ENCODE measurements at regions not wholly inside any gene's neighbourhood (a gene's known extent, or its start where the extent isn't known, plus 50 kb on each side); places are given as distances from the start of the nearest gene placed in this dataset.

DNA sequence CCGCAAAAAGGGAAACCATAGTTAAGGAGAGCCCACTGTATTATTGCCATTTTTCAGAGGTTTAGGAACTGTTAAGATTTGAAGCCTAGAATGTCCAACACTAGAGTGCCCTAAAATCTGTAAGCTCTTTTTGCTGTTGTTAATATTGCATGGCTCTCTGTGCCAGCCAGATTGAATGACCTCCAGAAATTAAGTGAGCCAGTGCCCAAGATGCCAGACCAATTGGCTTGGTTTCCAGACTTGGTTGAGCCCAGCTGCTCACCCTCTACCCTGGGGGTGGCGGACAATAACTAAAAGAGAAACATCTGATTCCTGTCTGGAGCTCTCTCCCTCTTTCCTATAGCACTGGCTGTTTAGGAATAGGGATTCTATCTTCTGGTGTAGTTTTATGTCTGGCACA lies 340.1 kb downstream of the PHF14 start:
- Histone ChIP-seq H3K4me3 (no peak overlapping the region), H3K9me3 (no peaks in the 10 kb centered on the region), H3K4me1 (no peaks in the 10 kb centered on the region), H3K27ac (no peak overlapping the region), H3K36me3 (no peaks in the 10 kb centered on the region), H3K27me3 (no peaks in the 10 kb centered on the region)
- TF ChIP-seq, protein P1, sequence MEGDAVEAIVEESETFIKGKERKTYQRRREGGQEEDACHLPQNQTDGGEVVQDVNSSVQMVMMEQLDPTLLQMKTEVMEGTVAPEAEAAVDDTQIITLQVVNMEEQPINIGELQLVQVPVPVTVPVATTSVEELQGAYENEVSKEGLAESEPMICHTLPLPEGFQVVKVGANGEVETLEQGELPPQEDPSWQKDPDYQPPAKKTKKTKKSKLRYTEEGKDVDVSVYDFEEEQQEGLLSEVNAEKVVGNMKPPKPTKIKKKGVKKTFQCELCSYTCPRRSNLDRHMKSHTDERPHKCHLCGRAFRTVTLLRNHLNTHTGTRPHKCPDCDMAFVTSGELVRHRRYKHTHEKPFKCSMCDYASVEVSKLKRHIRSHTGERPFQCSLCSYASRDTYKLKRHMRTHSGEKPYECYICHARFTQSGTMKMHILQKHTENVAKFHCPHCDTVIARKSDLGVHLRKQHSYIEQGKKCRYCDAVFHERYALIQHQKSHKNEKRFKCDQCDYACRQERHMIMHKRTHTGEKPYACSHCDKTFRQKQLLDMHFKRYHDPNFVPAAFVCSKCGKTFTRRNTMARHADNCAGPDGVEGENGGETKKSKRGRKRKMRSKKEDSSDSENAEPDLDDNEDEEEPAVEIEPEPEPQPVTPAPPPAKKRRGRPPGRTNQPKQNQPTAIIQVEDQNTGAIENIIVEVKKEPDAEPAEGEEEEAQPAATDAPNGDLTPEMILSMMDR (IDR thresholded peaks at IDR 0.05), result no peak
- intact Hi-C loops (cut with DNase I), result no loop called here
- ATAC-seq (no peak), DNase-seq (no peak)

DNA sequence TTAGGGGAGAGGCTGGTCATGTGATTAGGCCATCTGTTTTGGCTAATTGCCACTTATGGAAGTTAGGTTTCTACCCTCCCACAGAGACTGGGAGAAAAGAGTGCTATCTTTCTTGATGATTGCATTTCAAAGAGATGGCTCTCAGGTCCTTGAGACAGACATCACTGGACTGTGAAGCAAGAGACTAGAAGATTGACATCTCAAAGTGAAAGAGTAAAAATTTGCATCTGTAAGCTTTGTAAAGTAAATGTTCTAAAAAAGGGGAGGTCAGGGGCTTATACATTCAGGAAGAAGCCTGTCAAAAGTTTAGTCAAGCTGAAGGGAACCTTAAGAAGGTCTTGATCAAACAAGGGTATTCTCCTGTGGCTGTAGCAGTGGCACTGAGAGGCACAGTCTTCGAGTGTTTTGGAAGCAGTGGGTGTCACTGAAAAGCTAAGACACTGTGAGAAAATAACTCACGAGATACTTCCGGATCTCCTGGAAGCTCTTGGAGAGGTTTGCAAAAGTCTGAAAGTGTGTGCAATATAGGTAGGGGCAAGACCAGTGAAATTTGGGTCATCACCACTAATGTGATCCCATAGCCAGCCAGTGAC lies 342.1 kb downstream of the PHF14 start:
- H3K36me3 ChIP-seq, result no peaks in the 10 kb centered on the region
- ATAC-seq (no peak), DNase-seq (no peak)
- no peak overlapping the region for H3K4me3 ChIP-seq
- TF ChIP-seq, protein P1 (IDR thresholded peaks at IDR 0.05), result no peak
- no peaks in the 10 kb centered on the region for H3K9me3 ChIP-seq
- no peaks in the 10 kb centered on the region for H3K27me3 ChIP-seq
- no peak overlapping the region for H3K27ac ChIP-seq
- intact Hi-C loops (cut with DNase I), result no loop called here
- H3K4me1 ChIP-seq, result no peaks in the 10 kb centered on the region

DNA sequence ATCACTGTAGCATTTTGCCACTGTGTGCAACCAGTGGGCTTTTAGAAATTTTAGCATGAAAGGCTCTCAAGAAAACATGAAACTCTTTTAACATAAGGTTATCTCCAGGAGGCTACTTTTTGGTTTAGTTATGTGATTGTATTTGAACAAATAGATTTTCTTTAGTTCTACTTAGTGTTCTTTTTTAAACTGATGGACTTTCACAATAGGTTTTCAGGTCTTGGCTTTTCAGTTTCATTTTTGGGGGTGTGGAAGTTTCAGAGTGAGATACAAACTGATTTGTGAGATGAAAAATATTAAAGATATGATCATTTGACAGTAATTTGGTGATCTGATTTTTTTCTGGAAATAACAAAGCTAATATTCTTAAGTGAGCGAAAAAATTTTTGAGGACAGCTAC lies 344.1 kb downstream of the PHF14 start:
- TF ChIP-seq, protein P1 (IDR thresholded peaks at IDR 0.05), result no peak
- intact Hi-C loops (cut with DNase I), result no loop called here
- H3K9me3 ChIP-seq, result no peaks in the 10 kb centered on the region
- ATAC-seq (no peak), DNase-seq (no peak)
- H3K27me3 ChIP-seq, result no peaks in the 10 kb centered on the region
- no peaks in the 10 kb centered on the region for H3K4me1 ChIP-seq
- no peak overlapping the region for H3K4me3 ChIP-seq
- no peak overlapping the region for H3K27ac ChIP-seq
- H3K36me3 ChIP-seq, result no peaks in the 10 kb centered on the region

DNA sequence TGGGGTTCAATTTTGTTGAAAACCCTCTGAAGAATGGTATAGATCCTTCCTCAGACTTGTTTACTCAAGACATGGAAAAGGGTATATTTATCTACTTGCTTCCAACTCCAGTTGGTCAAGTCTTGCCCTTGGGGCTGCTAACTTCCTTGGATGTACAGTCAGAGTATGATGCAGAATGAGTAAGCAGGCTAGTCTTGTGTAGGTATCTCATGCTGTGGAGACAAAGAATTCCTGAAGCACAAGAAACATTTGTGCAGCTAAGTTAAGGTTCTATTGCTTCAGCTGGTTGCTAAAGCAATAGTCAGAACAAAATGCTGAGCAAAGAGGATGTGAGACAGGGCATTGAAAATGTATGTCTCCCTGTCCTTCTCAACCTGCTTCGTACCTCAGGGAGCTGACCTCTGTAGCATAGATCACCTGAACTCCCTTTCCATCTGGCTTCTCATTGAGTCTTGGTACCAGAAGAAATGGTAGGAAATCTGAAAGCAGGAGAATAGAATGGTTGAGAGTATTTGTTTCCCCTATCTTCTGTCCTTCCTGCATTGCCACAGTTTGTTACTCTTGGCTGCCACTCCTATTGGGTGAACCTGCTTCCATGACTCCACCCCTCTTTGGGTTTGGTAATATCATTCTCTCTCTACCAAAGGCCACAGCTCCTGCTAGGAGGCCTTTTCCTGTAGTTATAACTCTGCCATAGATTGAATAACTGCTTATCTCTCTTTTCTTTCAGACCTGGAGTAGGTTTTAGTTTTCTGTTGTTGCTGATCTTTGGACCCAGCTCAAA lies 346.0 kb downstream of the PHF14 start:
- intact Hi-C loops (cut with DNase I), result no loop called here
- no peak for ATAC-seq
- TF ChIP-seq, protein P1 (IDR thresholded peaks at IDR 0.05), result no peak
- Histone ChIP-seq H3K9me3 (no peaks in the 10 kb centered on the region), H3K36me3 (no peaks in the 10 kb centered on the region), H3K27me3 (no peaks in the 10 kb centered on the region), H3K4me1 (no peaks in the 10 kb centered on the region), H3K27ac (no peak overlapping the region), H3K4me3 (no peak overlapping the region)
- no peak for DNase-seq

All from left lung (tissue), 4 donors.